ENCODE measurements at regions not wholly inside any gene's neighbourhood (a gene's known extent, or its start where the extent isn't known, plus 50 kb on each side); places are given as distances from the start of the nearest gene placed in this dataset.

- no peak for DNase-seq
- no peak overlapping the region for H3K4me3 ChIP-seq (ENCODE audit: insufficient read depth, low read depth, low read length)
- no peaks in the 10 kb centered on the region for H3K27me3 ChIP-seq (ENCODE audit: control insufficient read depth, insufficient read depth, low read length)
- no peaks in the 10 kb centered on the region for H3K36me3 ChIP-seq (replicated peaks; ENCODE audit: control insufficient read depth, insufficient read depth, low read length)
Measured at GRCh38 chr15:87294854-87295253, 961.7 kb downstream of the NTRK3 start.

GRCh38 chr15:87293031-87293430 lies 963.5 kb downstream of the NTRK3 start:
- Histone ChIP-seq H3K36me3 (replicated peaks; ENCODE audit: control insufficient read depth, insufficient read depth, low read length) (no peaks in the 10 kb centered on the region), H3K4me3 (ENCODE audit: insufficient read depth, low read depth, low read length) (no peak overlapping the region), H3K27me3 (ENCODE audit: control insufficient read depth, insufficient read depth, low read length) (no peaks in the 10 kb centered on the region)
- no peak for DNase-seq

- no peaks in the 10 kb centered on the region for H3K36me3 ChIP-seq (replicated peaks; ENCODE audit: control insufficient read depth, insufficient read depth, low read length)
- no peak for DNase-seq
Measured at GRCh38 chr15:87287156-87287555, 969.4 kb downstream of the NTRK3 start.

DNA sequence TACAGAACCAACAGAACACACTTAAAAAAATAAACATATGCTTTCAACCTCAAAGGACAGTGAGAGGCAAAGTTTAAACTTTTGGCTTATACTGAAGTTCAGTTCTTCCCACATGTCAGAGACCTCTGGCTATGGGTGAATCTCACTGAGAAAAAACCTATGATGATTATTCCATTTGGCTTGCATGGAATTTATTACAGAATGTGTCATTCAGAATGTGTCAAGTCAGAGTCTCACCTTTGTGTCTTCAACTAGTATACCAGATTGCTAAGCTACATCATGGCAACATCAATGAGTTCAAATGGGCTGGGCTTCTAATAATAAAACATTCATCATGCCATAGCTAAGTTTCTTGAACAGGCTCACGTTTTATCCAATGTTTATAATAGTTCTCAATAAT lies 987.0 kb downstream of the NTRK3 start:
- Histone ChIP-seq H3K4me3 (ENCODE audit: insufficient read depth, low read depth, low read length) (no peak overlapping the region), H3K36me3 (replicated peaks; ENCODE audit: control insufficient read depth, insufficient read depth, low read length) (no peaks in the 10 kb centered on the region), H3K27me3 (ENCODE audit: control insufficient read depth, insufficient read depth, low read length) (no peaks in the 10 kb centered on the region)
- DNase-seq: no peak

More at GRCh38 chr15:87287156-87287555, 969.4 kb downstream of the NTRK3 start:
- Histone ChIP-seq H3K4me3 (ENCODE audit: insufficient read depth, low read depth, low read length) (no peak overlapping the region), H3K27me3 (ENCODE audit: control insufficient read depth, insufficient read depth, low read length) (no peaks in the 10 kb centered on the region)

GRCh38 chr15:87268675-87269074 lies 987.9 kb downstream of the NTRK3 start:
- DNase-seq: no peak
- Histone ChIP-seq H3K4me3 (ENCODE audit: insufficient read depth, low read depth, low read length) (no peak overlapping the region), H3K36me3 (replicated peaks; ENCODE audit: control insufficient read depth, insufficient read depth, low read length) (no peaks in the 10 kb centered on the region), H3K27me3 (ENCODE audit: control insufficient read depth, insufficient read depth, low read length) (no peaks in the 10 kb centered on the region)

DNA sequence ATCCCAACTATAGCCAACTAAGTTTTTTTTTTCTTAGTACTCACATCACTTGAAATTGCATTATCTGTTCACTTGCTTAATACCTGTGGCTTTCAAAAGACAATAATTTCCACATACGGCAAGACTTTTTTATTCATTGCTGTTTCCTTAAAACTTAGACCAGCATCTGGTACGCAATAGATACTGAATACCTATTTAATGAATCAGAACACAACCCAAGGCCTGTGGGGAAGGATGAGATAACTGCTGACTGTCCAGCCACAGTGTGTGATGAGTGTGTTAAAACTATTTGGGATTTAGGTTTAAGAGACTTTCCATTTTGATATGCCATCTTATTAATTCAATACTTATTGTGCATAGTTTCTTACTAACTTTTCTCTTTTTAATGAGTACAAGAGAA lies 988.7 kb downstream of the NTRK3 start:
- no peak overlapping the region for H3K4me3 ChIP-seq (ENCODE audit: insufficient read depth, low read depth, low read length)
- no peak for DNase-seq
- H3K36me3 ChIP-seq (replicated peaks; ENCODE audit: control insufficient read depth, insufficient read depth, low read length): no peaks in the 10 kb centered on the region
- no peaks in the 10 kb centered on the region for H3K27me3 ChIP-seq (ENCODE audit: control insufficient read depth, insufficient read depth, low read length)

DNA sequence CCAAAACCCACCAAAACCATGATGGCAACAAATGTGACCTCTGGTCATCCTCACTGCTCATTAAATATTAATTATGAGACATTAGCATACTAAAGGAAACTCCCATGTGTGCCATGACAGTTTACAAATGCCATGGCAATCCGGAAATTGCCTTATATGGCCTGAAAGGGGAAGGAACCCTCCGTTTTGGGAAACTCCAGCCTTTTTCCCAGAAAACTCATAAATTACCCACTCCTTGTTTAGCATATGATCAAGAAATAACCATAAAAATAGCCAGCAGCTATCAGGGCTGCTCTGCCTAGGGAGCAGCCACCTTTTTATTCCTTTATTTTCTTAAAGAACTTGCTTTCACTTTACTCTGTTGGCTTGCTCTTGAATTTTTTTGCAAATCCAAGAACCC lies 992.7 kb downstream of the NTRK3 start:
- DNase-seq: no peak
- H3K27me3 ChIP-seq (ENCODE audit: control insufficient read depth, insufficient read depth, low read length): no peaks in the 10 kb centered on the region

GRCh38 chr15:87263296-87263695 lies 993.2 kb downstream of the NTRK3 start:
- DNase-seq: no peak
- Histone ChIP-seq H3K4me3 (ENCODE audit: insufficient read depth, low read depth, low read length) (no peak overlapping the region), H3K36me3 (replicated peaks; ENCODE audit: control insufficient read depth, insufficient read depth, low read length) (no peaks in the 10 kb centered on the region), H3K27me3 (ENCODE audit: control insufficient read depth, insufficient read depth, low read length) (no peaks in the 10 kb centered on the region)

More for the DNA sequence above, 992.7 kb downstream of the NTRK3 start:
- Histone ChIP-seq H3K36me3 (replicated peaks; ENCODE audit: control insufficient read depth, insufficient read depth, low read length) (no peaks in the 10 kb centered on the region), H3K4me3 (ENCODE audit: insufficient read depth, low read depth, low read length) (no peak overlapping the region)

GRCh38 chr15:87245592-87245991 lies 1010.9 kb downstream of the NTRK3 start:
- Histone ChIP-seq H3K36me3 (replicated peaks; ENCODE audit: control insufficient read depth, insufficient read depth, low read length) (no peaks in the 10 kb centered on the region), H3K27me3 (ENCODE audit: control insufficient read depth, insufficient read depth, low read length) (no peaks in the 10 kb centered on the region), H3K4me3 (ENCODE audit: insufficient read depth, low read depth, low read length) (no peak overlapping the region)
- no peak for DNase-seq

- no peak overlapping the region for H3K4me3 ChIP-seq (ENCODE audit: insufficient read depth, low read depth, low read length)
- H3K36me3 ChIP-seq (replicated peaks; ENCODE audit: control insufficient read depth, insufficient read depth, low read length): no peaks in the 10 kb centered on the region
- H3K27me3 ChIP-seq (ENCODE audit: control insufficient read depth, insufficient read depth, low read length): no peaks in the 10 kb centered on the region
- DNase-seq: no peak
Measured at GRCh38 chr15:87243474-87243873, 1013.1 kb downstream of the NTRK3 start.

DNA sequence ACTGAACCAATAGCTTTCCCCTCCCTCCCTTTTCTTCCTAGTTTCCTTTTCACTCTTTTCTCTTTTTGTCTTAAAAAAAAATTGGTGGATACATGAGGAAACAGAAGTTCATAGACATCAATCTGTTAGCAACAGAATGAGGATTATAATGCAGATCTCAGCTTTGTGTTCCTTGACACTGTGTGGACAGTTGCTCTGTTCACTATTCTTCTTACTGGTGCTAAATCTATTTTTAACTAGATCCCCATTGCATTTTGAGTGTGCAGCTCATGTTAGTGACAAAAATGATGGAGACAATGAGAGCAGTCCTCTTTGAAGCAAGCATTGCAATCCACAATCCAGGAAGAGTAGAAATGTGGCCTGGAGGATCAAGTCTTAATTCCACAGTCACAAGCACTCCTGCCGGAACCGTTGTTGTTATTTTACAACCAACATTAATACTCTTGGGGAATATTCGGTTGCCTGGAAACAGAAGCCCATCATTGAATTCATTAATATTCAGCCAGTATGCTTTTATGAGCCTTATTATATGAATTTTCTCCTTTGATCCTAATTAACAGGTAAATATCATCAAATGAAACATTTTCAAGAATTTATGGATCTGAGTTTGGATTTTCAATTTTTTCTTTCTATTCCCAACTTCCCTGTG lies 1016.8 kb downstream of the NTRK3 start:
- no peak for DNase-seq
- Histone ChIP-seq H3K4me3 (ENCODE audit: insufficient read depth, low read depth, low read length) (no peak overlapping the region), H3K27me3 (ENCODE audit: control insufficient read depth, insufficient read depth, low read length) (no peaks in the 10 kb centered on the region), H3K36me3 (replicated peaks; ENCODE audit: control insufficient read depth, insufficient read depth, low read length) (no peaks in the 10 kb centered on the region)

DNA sequence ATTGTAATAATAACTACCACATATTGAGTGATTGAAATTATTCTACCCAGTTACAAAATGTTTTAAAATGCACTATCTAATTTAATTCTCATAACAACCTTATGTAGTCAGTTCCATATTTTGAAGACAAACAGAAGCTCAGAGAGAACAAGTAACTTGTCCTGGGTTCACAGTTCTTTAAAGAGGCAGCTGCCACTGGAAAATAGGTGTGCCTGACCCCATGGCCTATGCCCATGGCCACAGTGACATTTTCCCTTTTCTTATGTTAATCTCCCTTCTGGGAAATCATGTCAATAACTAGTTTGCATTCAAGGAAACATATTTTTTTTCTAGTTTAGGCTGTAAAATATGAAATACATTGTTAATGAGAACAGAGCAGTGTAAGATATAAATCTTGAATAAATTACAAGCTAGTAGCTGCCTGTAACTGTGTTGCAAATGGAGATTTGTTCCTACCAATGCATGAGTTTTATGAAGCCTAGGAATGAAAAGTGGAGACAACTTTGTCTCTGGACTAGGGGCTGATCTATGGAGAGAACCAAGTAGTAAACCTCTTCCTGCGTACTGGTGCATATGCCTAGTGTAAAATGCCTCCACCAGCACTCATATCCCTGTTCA lies 1018.0 kb downstream of the NTRK3 start:
- no peaks in the 10 kb centered on the region for H3K27me3 ChIP-seq (ENCODE audit: control insufficient read depth, insufficient read depth, low read length)
- no peak overlapping the region for H3K4me3 ChIP-seq (ENCODE audit: insufficient read depth, low read depth, low read length)
- no peak for DNase-seq
- H3K36me3 ChIP-seq (replicated peaks; ENCODE audit: control insufficient read depth, insufficient read depth, low read length): no peaks in the 10 kb centered on the region

- Histone ChIP-seq H3K36me3 (replicated peaks; ENCODE audit: control insufficient read depth, insufficient read depth, low read length) (no peaks in the 10 kb centered on the region), H3K27me3 (ENCODE audit: control insufficient read depth, insufficient read depth, low read length) (no peaks in the 10 kb centered on the region), H3K4me3 (ENCODE audit: insufficient read depth, low read depth, low read length) (no peak overlapping the region)
- no peak for DNase-seq
Measured at GRCh38 chr15:87228460-87228859, 1028.1 kb downstream of the NTRK3 start.

DNA sequence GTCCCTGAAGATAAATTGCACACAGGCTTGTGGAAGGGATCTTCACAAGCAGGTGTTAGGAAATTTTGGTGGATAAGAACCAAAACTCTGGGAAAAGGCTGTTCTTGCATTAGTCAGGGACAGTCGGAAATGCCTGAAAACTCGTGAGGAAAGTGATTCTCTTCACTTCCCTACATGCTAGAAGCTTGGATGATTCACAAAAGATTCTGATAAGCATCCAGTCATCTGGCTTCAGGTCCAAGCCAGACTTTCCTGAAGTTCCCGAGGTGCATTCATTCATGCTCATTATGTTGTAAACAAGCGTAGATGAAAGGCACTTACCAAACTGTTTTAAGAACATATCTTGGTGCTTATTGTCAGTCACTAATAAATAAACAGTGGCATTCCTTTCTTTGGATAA lies 1028.7 kb downstream of the NTRK3 start:
- no peak overlapping the region for H3K4me3 ChIP-seq (ENCODE audit: insufficient read depth, low read depth, low read length)
- H3K36me3 ChIP-seq (replicated peaks; ENCODE audit: control insufficient read depth, insufficient read depth, low read length): no peaks in the 10 kb centered on the region
- H3K27me3 ChIP-seq (ENCODE audit: control insufficient read depth, insufficient read depth, low read length): no peaks in the 10 kb centered on the region
- DNase-seq: no peak

DNA sequence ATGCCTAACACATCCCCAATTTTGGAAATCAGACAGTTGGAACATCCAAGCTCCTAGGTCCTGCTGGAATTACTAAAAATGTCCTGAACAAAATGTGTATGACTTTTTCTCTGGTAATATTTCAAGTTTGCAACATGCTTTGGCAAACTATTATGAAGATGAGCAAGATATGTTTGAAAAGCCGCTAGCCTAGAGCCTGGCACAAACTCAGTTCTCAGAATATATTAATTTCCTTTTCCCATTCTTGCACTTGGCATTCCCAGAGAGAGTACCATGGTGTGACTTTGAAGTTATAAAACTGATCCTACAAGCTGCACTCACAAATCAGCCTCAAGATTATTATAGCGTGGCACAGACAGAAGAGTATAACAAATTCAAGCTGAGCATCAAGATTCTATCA lies 1031.1 kb downstream of the NTRK3 start:
- no peaks in the 10 kb centered on the region for H3K27me3 ChIP-seq (ENCODE audit: control insufficient read depth, insufficient read depth, low read length)
- H3K4me3 ChIP-seq (ENCODE audit: insufficient read depth, low read depth, low read length): no peak overlapping the region
- no peaks in the 10 kb centered on the region for H3K36me3 ChIP-seq (replicated peaks; ENCODE audit: control insufficient read depth, insufficient read depth, low read length)
- DNase-seq: no peak

DNA sequence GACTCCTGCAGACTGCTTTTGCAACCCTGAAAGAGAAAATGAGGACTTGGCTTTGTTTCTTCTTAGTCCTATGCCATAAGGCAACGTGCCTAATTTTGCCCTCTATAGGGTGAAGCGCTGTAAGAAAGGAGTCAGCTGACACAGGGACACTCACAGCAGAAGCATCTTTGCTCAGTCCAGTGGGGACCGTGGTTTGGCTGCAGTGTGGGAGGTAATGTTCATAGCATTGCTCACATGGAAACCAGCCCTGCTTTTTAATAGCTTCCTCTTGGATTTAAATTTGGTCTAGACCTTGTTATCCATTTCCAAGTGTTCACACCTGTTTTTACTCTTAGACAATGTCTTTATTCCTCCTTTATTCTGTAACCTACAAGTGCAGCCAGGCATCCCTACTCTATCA lies 1032.1 kb downstream of the NTRK3 start:
- no peak for DNase-seq
- no peaks in the 10 kb centered on the region for H3K27me3 ChIP-seq (ENCODE audit: control insufficient read depth, insufficient read depth, low read length)
- H3K4me3 ChIP-seq (ENCODE audit: insufficient read depth, low read depth, low read length): no peak overlapping the region
- H3K36me3 ChIP-seq (replicated peaks; ENCODE audit: control insufficient read depth, insufficient read depth, low read length): no peaks in the 10 kb centered on the region

All from H7 (cell line).